Panc1 (cell line): ENCODE measurements at regions not wholly inside any gene's neighbourhood (a gene's known extent, or its start where the extent isn't known, plus 50 kb on each side); places are given as distances from the start of the nearest gene placed in this dataset.
"Not testable (repeated sequence)": the region's sequence is repeated elsewhere in the genome, so short reads cannot be mapped to it uniquely, and the experiment has no call there.

Experiments used
- ATAC-seq: fragments of 200-7000 bp; cut with Tn5 transposase; 2 replicates; pipeline ENCODE4 v1.9.1; 2020; ENCODE audit warnings: mild to moderate bottlenecking, moderate library complexity
- BruUV-seq: library from RNA; stranded (reverse); fragments of 400-500 nt; replicated peaks from 2 replicates; lab custom pipeline; 2021; lab: Mats Ljungman, UMichigan
- CTCF ChIA-PET: fragments of 300-600 bp; sonication (Branson Sonifier 250); formaldehyde crosslinking; loops from one replicate; lab custom pipeline; 2022; ENCODE audit warnings: antibody characterized with exemption; lab: Charles Lee
- POLR2A ChIA-PET: fragments of 300-600 bp; sonication (Branson Sonifier 250); formaldehyde crosslinking; loops from one replicate; lab custom pipeline; 2022; ENCODE audit warnings: antibody characterized with exemption; lab: Charles Lee
- DNase-seq: peaks from one replicate; pipeline ENCODE4 v3.0.0-alpha.2; 2010; ENCODE audit warnings: low read depth, low spot score
- H3K27ac ChIP-seq: 2 replicates; pipeline ENCODE4 v1.5.1; 2011; ENCODE audit warnings: mild to moderate bottlenecking, low read length, inconsistent platforms
- H3K27me3 ChIP-seq: fragments of 200-500 bp; sonication (Bioruptor generic); 2 replicates; pipeline ENCODE4 v1.6.0; 2014; ENCODE audit warnings: low read length, inconsistent platforms; ENCODE audit not compliant: control insufficient read depth, insufficient read depth
- H3K36me3 ChIP-seq: fragments of 200-500 bp; sonication (Bioruptor generic); 2 replicates; pipeline ENCODE4 v1.5.1; 2014; ENCODE audit warnings: inconsistent platforms, mild to moderate bottlenecking, low read length, moderate library complexity; ENCODE audit not compliant: control insufficient read depth, insufficient read depth
- H3K4me1 ChIP-seq: 2 replicates; pipeline ENCODE4 v1.5.1; 2011; ENCODE audit warnings: inconsistent platforms, mild to moderate bottlenecking, low read length, moderate library complexity; ENCODE audit not compliant: control insufficient read depth, insufficient read depth
- H3K4me3 ChIP-seq, 2 experiments: 2 replicates each; pipeline ENCODE4 v1.5.1; 2011 to 2012; ENCODE audit warnings: low read depth in 2 of 2, low read length in 2 of 2, mild to moderate bottlenecking in 2 of 2, inconsistent platforms in 1 of 2, moderate library complexity in 1 of 2
- H3K9me3 ChIP-seq: fragments of 200-500 bp; sonication (Bioruptor generic); 2 replicates; pipeline ENCODE4 v1.5.1; 2014; ENCODE audit warnings: low read depth, mild to moderate bottlenecking, inconsistent platforms, low read length, moderate library complexity; ENCODE audit not compliant: control insufficient read depth, insufficient read depth
- POLR2AphosphoS5 ChIP-seq: IDR thresholded peaks from 2 replicates; pipeline ENCODE4 v1.6.1; 2012; ENCODE audit warnings: mild to moderate bottlenecking, low read depth, low read length, moderate library complexity
- REST ChIP-seq, 2 experiments: IDR thresholded peaks; 2 replicates each; pipeline ENCODE4 v1.6.1; 2011 to 2012; ENCODE audit warnings: low read depth in 2 of 2, control low read depth in 1 of 2, low read length in 1 of 2, mild to moderate bottlenecking in 1 of 2, moderate library complexity in 1 of 2; ENCODE audit not compliant: insufficient read depth in 1 of 2
- SIN3A ChIP-seq: IDR thresholded peaks from 2 replicates; pipeline ENCODE4 v1.6.1; 2012; ENCODE audit warnings: low read depth, mild to moderate bottlenecking, low read length, moderate library complexity, borderline replicate concordance; ENCODE audit not compliant: insufficient read depth
- TCF7L2 ChIP-seq: IDR thresholded peaks from 2 replicates; pipeline ENCODE4 v1.6.1; 2011; ENCODE audit warnings: mild to moderate bottlenecking, low read depth, low read length, inconsistent platforms
- in situ Hi-C: cut with HindIII; loops from 2 replicates; pipeline ENCODE4 v1.10.0; 2016; ENCODE audit warnings: low sequenced_read_pairs, low pct_unique_long_range_greater_than_20kb
- intact Hi-C: fragments of 100-400 bp; cut with micrococcal nuclease; formaldehyde crosslinking; loops from one replicate; pipeline ENCODE4 v1.10.0; 2022; ENCODE audit not compliant: unreplicated experiment
- TF ChIP-seq, protein P1 (sequence below): fragments of 450-650 bp; IDR thresholded peaks from 2 replicates; pipeline ENCODE4 v1.5.1; 2017; ENCODE audit warnings: mild to moderate bottlenecking

DNA sequence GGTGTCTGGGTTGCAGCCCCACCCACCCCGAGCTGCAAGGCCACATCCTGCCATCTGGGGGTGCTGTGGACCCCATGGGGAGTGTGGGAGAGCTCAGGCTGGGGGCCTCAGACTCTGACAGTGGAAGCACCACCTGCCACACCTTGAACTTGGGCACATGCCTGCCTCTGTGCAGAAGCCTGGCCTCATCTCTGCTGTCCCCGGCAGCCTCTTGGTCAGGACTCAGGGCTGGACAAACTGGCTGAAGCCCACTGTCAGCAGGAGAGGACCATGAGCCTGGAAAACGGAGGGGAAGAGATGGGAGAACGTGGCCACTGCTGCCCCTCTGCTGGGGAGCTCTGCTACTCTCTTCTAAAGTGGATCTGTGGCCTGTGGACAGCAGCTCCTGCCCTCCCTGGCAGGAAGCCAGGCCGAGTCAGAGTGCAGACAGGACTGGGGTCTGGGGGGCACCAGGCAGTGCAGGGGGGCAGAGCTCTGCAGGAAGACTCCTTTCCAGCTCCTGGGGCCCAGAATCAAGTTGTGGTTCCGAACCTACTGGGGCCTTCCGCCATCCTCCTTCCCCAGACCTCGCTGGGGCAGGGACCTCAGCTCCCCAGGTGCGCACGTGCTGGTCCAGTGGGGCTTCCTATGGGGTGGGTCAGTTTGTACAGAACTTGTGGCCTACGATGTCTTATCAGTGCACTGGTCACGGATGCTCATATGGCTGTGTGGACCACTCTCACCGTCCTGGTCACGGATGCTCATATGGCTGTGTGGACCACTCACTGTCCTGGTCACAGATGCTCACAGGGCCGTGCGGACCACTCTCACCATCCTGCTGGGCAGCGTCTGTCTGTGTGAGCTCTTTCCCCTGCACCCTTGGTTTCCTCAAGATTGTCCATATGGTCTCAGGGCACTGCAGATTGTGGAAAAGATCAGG, 207.7 kb downstream of the LAT start:
- no TSS peak for BruUV-seq
- no peaks in the 10 kb centered on the region for H3K36me3 ChIP-seq
- no peak overlapping the region for H3K4me3 ChIP-seq
- H3K27me3 ChIP-seq, result no peaks in the 10 kb centered on the region
- ChIA-PET CTCF (no interaction called here), POLR2A (no interaction called here)
- no peaks in the 10 kb centered on the region for H3K4me1 ChIP-seq
- no peak overlapping the region for H3K27ac ChIP-seq
- ATAC-seq (peak; percentile 52), DNase-seq (no peak)
- H3K9me3 ChIP-seq, result no peaks in the 10 kb centered on the region
- TF ChIP-seq REST (IDR thresholded peaks at IDR 0.05; ENCODE audit: insufficient read depth in 1 of 2, low read depth in 2 of 2, low read length in 1 of 2) (no peak), TCF7L2 (no peak), SIN3A (no peak), POLR2AphosphoS5 (no peak)
- TF ChIP-seq, protein P1, sequence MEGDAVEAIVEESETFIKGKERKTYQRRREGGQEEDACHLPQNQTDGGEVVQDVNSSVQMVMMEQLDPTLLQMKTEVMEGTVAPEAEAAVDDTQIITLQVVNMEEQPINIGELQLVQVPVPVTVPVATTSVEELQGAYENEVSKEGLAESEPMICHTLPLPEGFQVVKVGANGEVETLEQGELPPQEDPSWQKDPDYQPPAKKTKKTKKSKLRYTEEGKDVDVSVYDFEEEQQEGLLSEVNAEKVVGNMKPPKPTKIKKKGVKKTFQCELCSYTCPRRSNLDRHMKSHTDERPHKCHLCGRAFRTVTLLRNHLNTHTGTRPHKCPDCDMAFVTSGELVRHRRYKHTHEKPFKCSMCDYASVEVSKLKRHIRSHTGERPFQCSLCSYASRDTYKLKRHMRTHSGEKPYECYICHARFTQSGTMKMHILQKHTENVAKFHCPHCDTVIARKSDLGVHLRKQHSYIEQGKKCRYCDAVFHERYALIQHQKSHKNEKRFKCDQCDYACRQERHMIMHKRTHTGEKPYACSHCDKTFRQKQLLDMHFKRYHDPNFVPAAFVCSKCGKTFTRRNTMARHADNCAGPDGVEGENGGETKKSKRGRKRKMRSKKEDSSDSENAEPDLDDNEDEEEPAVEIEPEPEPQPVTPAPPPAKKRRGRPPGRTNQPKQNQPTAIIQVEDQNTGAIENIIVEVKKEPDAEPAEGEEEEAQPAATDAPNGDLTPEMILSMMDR, result no peak; the same call in 1 of the 2 replicates
- intact Hi-C loops, result no loop called here
- in situ Hi-C loops, result no loop called here

DNA sequence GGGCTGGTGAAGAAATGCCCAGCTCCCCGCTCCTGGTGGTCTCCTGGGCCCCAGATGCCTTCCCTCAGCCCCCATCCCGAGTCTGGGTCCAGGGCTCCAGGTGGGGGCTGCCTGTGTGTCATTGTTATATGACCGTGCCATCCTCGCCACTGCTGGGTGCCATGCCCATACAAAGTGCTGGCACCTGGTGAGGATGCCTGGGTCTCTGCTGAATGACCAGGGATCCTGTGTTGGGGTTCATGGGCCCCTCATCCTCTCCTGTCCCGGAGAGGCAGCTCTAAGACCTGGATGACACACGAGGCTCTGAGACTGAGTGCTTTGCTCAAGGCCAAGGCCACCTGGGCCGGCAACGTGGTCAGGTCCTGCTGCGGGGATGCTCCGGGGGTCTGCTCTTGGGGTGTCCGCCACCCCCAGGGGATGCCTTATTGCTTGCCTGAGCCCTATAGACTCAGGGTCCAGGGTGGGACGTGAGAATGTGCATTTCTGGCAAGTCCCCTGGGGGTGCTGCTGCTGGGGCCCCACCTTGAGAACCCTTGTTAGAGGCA, 206.9 kb downstream of the LAT start:
- H3K4me3 ChIP-seq, CTCF ChIA-PET, ATAC-seq, in situ Hi-C loops, H3K27me3 ChIP-seq, BruUV-seq, H3K36me3 ChIP-seq, H3K27ac ChIP-seq, POLR2A ChIA-PET, H3K4me1 ChIP-seq, DNase-seq, H3K9me3 ChIP-seq, intact Hi-C loops: not testable (repeated sequence)

- POLR2A ChIA-PET, DNase-seq, H3K9me3 ChIP-seq, H3K4me1 ChIP-seq, in situ Hi-C loops, H3K36me3 ChIP-seq, ATAC-seq, BruUV-seq, H3K27me3 ChIP-seq, intact Hi-C loops, H3K27ac ChIP-seq, CTCF ChIA-PET, H3K4me3 ChIP-seq: not testable (repeated sequence)
Measured at GRCh38 chr16:29190553-29191431, 205.9 kb downstream of the LAT start.

- in situ Hi-C loops, CTCF ChIA-PET, POLR2A ChIA-PET, intact Hi-C loops, H3K4me3 ChIP-seq, BruUV-seq, H3K27ac ChIP-seq, H3K27me3 ChIP-seq, H3K9me3 ChIP-seq, H3K36me3 ChIP-seq, H3K4me1 ChIP-seq, ATAC-seq, DNase-seq: not testable (repeated sequence)
Measured at GRCh38 chr16:29188806-29189205, 204.0 kb downstream of the LAT start.
